KMS-11 (cell line): ENCODE measurements at regions not wholly inside any gene's neighbourhood (a gene's known extent, or its start where the extent isn't known, plus 50 kb on each side); places are given as distances from the start of the nearest gene placed in this dataset.

ENCODE experiments used
- H2AFZ ChIP-seq: fragments of 200-600 bp; sonication (generic); 2 replicates; pipeline ENCODE4 v1.6.1; 2016; ENCODE audit warnings: antibody characterized with exemption, mixed run types, low read depth
- H3K27ac ChIP-seq: fragments of 200-600 bp; sonication (generic); 2 replicates; pipeline ENCODE4 v1.6.1; 2016; ENCODE audit warnings: mild to moderate bottlenecking, mixed run types
- H3K27me3 ChIP-seq: fragments of 200-600 bp; sonication (generic); 2 replicates; pipeline ENCODE4 v1.6.1; 2017; ENCODE audit warnings: mild to moderate bottlenecking, low read depth, mixed run types, moderate library complexity; ENCODE audit not compliant: insufficient read depth
- H3K36me3 ChIP-seq: fragments of 200-600 bp; sonication (generic); 2 replicates; pipeline ENCODE4 v1.6.1; 2017; ENCODE audit warnings: mild to moderate bottlenecking, mixed run types; ENCODE audit not compliant: insufficient read depth
- H3K4me1 ChIP-seq: fragments of 200-600 bp; sonication (generic); 2 replicates; pipeline ENCODE4 v1.6.1; 2016; ENCODE audit warnings: mild to moderate bottlenecking, low read depth, mixed run types; ENCODE audit not compliant: poor library complexity, severe bottlenecking
- H3K4me2 ChIP-seq: fragments of 200-600 bp; sonication (generic); 2 replicates; pipeline ENCODE4 v1.7.0; 2016; ENCODE audit warnings: mild to moderate bottlenecking, mixed run types
- H3K4me3 ChIP-seq: fragments of 200-600 bp; sonication (generic); IDR thresholded peaks from 2 replicates; pipeline ENCODE4 v1.6.1; 2017; ENCODE audit warnings: low read depth, low read length, mixed read lengths; ENCODE audit not compliant: insufficient read depth
- H3K79me2 ChIP-seq: fragments of 200-600 bp; sonication (generic); 2 replicates; pipeline ENCODE4 v1.6.1; 2016; ENCODE audit warnings: low read depth, mixed run types; ENCODE audit not compliant: insufficient read depth
- H3K9ac ChIP-seq: fragments of 200-600 bp; sonication (generic); 2 replicates; pipeline ENCODE4 v1.6.1; 2016; ENCODE audit warnings: mild to moderate bottlenecking, mixed run types
- H4K20me1 ChIP-seq: fragments of 200-600 bp; sonication (generic); 2 replicates; pipeline ENCODE4 v1.6.1; 2016; ENCODE audit warnings: mild to moderate bottlenecking, mixed run types; ENCODE audit not compliant: insufficient read depth
- TF ChIP-seq, protein P1 (sequence below): fragments of 200-600 bp; sonication (generic); conservative IDR thresholded peaks from 2 replicates; pipeline ENCODE4 v1.6.1; 2017; ENCODE audit warnings: low read depth, mild to moderate bottlenecking, antibody characterized with exemption, low read length, moderate library complexity, mixed read lengths

GRCh38 chr7:26000841-26001240, 151.2 kb upstream of the NFE2L3 start:
- no peaks in the 10 kb centered on the region for H3K79me2 ChIP-seq
- H3K27ac ChIP-seq: no peak overlapping the region
- TF ChIP-seq, protein P1, sequence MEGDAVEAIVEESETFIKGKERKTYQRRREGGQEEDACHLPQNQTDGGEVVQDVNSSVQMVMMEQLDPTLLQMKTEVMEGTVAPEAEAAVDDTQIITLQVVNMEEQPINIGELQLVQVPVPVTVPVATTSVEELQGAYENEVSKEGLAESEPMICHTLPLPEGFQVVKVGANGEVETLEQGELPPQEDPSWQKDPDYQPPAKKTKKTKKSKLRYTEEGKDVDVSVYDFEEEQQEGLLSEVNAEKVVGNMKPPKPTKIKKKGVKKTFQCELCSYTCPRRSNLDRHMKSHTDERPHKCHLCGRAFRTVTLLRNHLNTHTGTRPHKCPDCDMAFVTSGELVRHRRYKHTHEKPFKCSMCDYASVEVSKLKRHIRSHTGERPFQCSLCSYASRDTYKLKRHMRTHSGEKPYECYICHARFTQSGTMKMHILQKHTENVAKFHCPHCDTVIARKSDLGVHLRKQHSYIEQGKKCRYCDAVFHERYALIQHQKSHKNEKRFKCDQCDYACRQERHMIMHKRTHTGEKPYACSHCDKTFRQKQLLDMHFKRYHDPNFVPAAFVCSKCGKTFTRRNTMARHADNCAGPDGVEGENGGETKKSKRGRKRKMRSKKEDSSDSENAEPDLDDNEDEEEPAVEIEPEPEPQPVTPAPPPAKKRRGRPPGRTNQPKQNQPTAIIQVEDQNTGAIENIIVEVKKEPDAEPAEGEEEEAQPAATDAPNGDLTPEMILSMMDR: no peak
- no peaks in the 10 kb centered on the region for H3K27me3 ChIP-seq
- no peaks in the 10 kb centered on the region for H3K4me1 ChIP-seq
- no peak overlapping the region for H3K9ac ChIP-seq
- no peak overlapping the region for H3K4me3 ChIP-seq
- no peaks in the 10 kb centered on the region for H3K36me3 ChIP-seq
- H4K20me1 ChIP-seq: no peaks in the 10 kb centered on the region
- H2AFZ ChIP-seq: no peak overlapping the region
- no peak overlapping the region for H3K4me2 ChIP-seq

DNA sequence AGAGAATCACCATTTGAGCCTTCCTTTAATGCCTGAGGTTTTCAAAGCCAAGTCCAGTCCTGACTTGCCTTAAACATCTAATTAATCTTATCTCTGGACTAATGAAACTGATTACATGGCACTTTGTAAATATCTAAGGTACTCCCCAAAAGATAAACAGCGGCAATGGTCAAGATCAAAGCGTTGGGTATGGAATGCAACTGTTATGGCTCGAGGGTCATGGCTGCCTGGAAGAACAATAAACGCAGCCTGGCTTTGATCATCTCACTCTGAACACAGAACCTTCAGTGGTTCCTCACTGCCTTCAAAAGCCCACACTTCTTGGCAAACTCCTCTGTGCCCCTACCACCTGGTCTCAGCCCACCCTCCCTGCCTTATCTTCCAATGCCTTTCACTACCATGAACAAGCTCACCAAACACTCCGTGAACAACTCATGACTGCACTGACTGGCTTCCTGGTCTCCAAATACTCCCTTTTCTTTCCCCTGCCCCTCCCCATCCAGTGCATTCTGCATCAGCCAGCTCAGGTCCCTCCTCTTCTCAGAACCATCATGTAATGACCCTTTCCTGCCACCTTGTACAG, 150.2 kb upstream of the NFE2L3 start:
- Histone ChIP-seq H3K4me1 (no peaks in the 10 kb centered on the region), H3K36me3 (no peaks in the 10 kb centered on the region), H3K4me3 (no peak overlapping the region), H3K79me2 (no peaks in the 10 kb centered on the region), H3K9ac (no peak overlapping the region), H3K27ac (no peak overlapping the region), H4K20me1 (no peaks in the 10 kb centered on the region), H3K4me2 (no peak overlapping the region), H2AFZ (no peak overlapping the region), H3K27me3 (no peaks in the 10 kb centered on the region)
- TF ChIP-seq, protein P1: no peak

DNA sequence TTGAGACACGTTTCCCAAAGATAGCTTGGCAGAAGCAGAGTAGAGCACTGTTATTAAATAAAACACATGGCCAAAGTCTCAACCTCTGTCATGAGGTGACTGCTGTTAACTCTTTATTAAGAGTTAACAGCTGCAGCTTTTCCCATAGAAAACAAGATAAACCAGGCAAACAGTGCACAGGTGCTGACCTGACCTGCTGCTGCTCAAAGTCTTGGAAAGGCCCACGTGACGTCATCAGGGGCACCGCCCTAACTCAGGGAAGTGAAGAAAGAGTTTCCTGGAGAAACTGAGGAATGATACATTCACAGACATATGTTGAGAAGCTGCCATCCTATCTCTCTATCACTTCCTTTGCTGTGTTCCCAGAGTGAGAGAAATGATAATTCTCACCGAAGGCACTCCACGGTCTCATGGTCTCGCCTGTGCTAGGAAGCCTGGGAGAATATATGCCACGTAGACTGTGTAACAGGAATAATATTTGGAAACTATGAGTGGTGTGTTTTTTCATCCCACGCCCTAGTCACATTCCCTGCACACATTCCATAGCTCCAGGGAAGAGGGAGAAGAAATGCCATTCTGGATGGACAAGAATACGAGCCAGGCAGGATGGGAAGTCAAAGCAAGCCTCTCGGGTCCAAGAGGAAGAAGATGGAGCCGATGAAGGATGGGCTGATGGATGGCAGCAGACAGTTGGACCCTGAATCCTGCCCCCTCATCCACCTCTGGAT, 146.2 kb upstream of the NFE2L3 start:
- Histone ChIP-seq H3K4me1 (peaks cover 1% of the 10 kb centered on the region), H3K36me3 (no peaks in the 10 kb centered on the region), H3K27me3 (no peaks in the 10 kb centered on the region), H3K27ac (no peak overlapping the region), H3K9ac (no peak overlapping the region), H4K20me1 (no peaks in the 10 kb centered on the region), H3K79me2 (no peaks in the 10 kb centered on the region), H2AFZ (no peak overlapping the region), H3K4me2 (no peak overlapping the region), H3K4me3 (no peak overlapping the region)
- TF ChIP-seq, protein P1: no peak

- Histone ChIP-seq H3K36me3 (no peaks in the 10 kb centered on the region), H3K4me2 (no peak overlapping the region), H2AFZ (no peak overlapping the region), H4K20me1 (no peaks in the 10 kb centered on the region), H3K4me1 (peaks cover 7% of the 10 kb centered on the region), H3K9ac (no peak overlapping the region), H3K27ac (no peak overlapping the region), H3K79me2 (no peaks in the 10 kb centered on the region), H3K27me3 (no peaks in the 10 kb centered on the region), H3K4me3 (no peak overlapping the region)
- TF ChIP-seq, protein P1: no peak
Observed at GRCh38 chr7:26006426-26006825, 145.6 kb upstream of the NFE2L3 start.
